ENCODE measurements at regions not wholly inside any gene's neighbourhood (a gene's known extent, or its start where the extent isn't known, plus 50 kb on each side); places are given as distances from the start of the nearest gene placed in this dataset.
"Not testable (repeated sequence)": the region's sequence is repeated elsewhere in the genome, so short reads cannot be mapped to it uniquely, and the experiment has no call there.

DNA sequence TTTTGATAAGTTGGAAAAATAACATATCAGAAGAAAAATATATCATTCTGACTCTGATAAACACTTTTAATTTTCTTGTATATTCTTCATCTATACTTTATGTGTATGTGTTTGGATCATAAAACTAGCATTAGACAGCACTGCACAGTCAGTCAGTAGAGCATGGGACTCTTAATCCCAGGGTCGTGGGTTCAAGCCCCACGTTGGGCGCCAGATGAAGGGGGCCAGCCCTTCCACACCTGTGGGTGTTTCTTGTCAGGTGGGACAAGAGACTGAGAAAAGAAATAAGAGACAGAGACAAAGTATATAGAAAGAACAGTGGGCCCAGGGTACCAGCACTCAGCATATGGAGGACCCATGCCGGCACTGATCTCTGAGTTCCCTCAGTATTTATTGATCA lies 546.0 kb upstream of the NR2F2 start:
- H3K4me3 ChIP-seq: no peak overlapping the region
- no peaks in the 10 kb centered on the region for H3K36me3 ChIP-seq
- peaks cover 10 to 19% (median 13%) of the 10 kb centered on the region in 4 donors for H3K9me3 ChIP-seq
- H3K27ac ChIP-seq: no peak overlapping the region
- no peak for DNase-seq
- no peaks in the 10 kb centered on the region for H3K27me3 ChIP-seq
- no peaks in the 10 kb centered on the region for H3K4me1 ChIP-seq
- intact Hi-C loops (cut with DNase I): no loop called here
- WGBS, 2 donors: 86 to 91% methylated on average over 4 of the region's 4 CpGs
- no peak for TF ChIP-seq POLR2AphosphoS5 (IDR thresholded peaks at IDR 0.05)
- TF ChIP-seq POLR2A (IDR thresholded peaks at IDR 0.05): no peak
- TF ChIP-seq CTCF (IDR thresholded peaks at IDR 0.05): no peak
- no peak for TF ChIP-seq EP300 (IDR thresholded peaks at IDR 0.05)

- peaks cover 10 to 19% (median 13%) of the 10 kb centered on the region in 4 donors for H3K9me3 ChIP-seq
- H3K36me3 ChIP-seq; H3K27ac ChIP-seq; H3K27me3 ChIP-seq; intact Hi-C loops (cut with DNase I); H3K4me3 ChIP-seq; DNase-seq; H3K4me1 ChIP-seq: not testable (repeated sequence)
- 65 to 66% methylated on average over 2 of the region's 2 CpGs for WGBS, 2 donors
Observed at GRCh38 chr15:95785276-95785675, 545.2 kb upstream of the NR2F2 start.

- intact Hi-C loops (cut with DNase I): no loop called here
- WGBS, 2 donors: 68 to 80% methylated on average over 2 of the region's 2 CpGs
- H3K4me1 ChIP-seq: no peaks in the 10 kb centered on the region
- TF ChIP-seq CTCF (IDR thresholded peaks at IDR 0.05) (no peak), POLR2AphosphoS5 (IDR thresholded peaks at IDR 0.05) (no peak), EP300 (IDR thresholded peaks at IDR 0.05) (no peak), POLR2A (IDR thresholded peaks at IDR 0.05) (no peak)
- H3K4me3 ChIP-seq: no peak overlapping the region
- no peaks in the 10 kb centered on the region for H3K9me3 ChIP-seq
- H3K27ac ChIP-seq: no peak overlapping the region
- H3K36me3 ChIP-seq: no peaks in the 10 kb centered on the region
- DNase-seq: no peak
- H3K27me3 ChIP-seq: no peaks in the 10 kb centered on the region
Observed at GRCh38 chr15:95793231-95793630, 537.3 kb upstream of the NR2F2 start.

GRCh38 chr15:95795386-95795785 lies 535.1 kb upstream of the NR2F2 start:
- Histone ChIP-seq H3K4me1 (no peaks in the 10 kb centered on the region), H3K27ac (no peak overlapping the region), H3K27me3 (no peaks in the 10 kb centered on the region), H3K9me3 (no peaks in the 10 kb centered on the region), H3K36me3 (no peaks in the 10 kb centered on the region), H3K4me3 (no peak overlapping the region)
- TF ChIP-seq POLR2AphosphoS5 (IDR thresholded peaks at IDR 0.05) (no peak), POLR2A (IDR thresholded peaks at IDR 0.05) (no peak), EP300 (IDR thresholded peaks at IDR 0.05) (no peak), CTCF (IDR thresholded peaks at IDR 0.05) (no peak)
- intact Hi-C loops (cut with DNase I): no loop called here
- WGBS, 2 donors: 78 to 88% methylated on average over 1 of the region's 1 CpG
- no peak for DNase-seq

- no peaks in the 10 kb centered on the region for H3K27me3 ChIP-seq
- no peaks in the 10 kb centered on the region for H3K4me1 ChIP-seq
- peaks cover 0 to under 1% (median 0%) of the 10 kb centered on the region in 4 donors for H3K9me3 ChIP-seq
- no peak for TF ChIP-seq POLR2AphosphoS5 (IDR thresholded peaks at IDR 0.05)
- no peak for TF ChIP-seq POLR2A (IDR thresholded peaks at IDR 0.05)
- TF ChIP-seq EP300 (IDR thresholded peaks at IDR 0.05): no peak
- no peak for TF ChIP-seq CTCF (IDR thresholded peaks at IDR 0.05)
- DNase-seq: no peak
- no peak overlapping the region for H3K4me3 ChIP-seq
- H3K36me3 ChIP-seq: no peaks in the 10 kb centered on the region
- intact Hi-C loops (cut with DNase I): no loop called here
- WGBS, 2 donors: 90 to 91% methylated on average over 12 of the region's 12 CpGs
- no peak overlapping the region for H3K27ac ChIP-seq
Observed at GRCh38 chr15:95799286-95800200, 531.0 kb upstream of the NR2F2 start.
